ENCODE measurements at regions not wholly inside any gene's neighbourhood (a gene's known extent, or its start where the extent isn't known, plus 50 kb on each side); places are given as distances from the start of the nearest gene placed in this dataset.

- Histone ChIP-seq H3K36me3 (ENCODE audit: control insufficient read depth, insufficient read depth, low read length) (no peaks in the 10 kb centered on the region), H3K27me3 (replicated peaks; ENCODE audit: control insufficient read depth, insufficient read depth, low read length) (no peaks in the 10 kb centered on the region), H3K9me3 (no peaks in the 10 kb centered on the region), H3K4me3 (ENCODE audit: low read depth, low read length) (no peak overlapping the region), H3K4me1 (no peaks in the 10 kb centered on the region)
- POLR2A ChIA-PET, result no interaction called here
- no peak for DNase-seq
- CTCF ChIA-PET, result no interaction called here
- no peak for TF ChIP-seq CTCF (IDR thresholded peaks at IDR 0.05; ENCODE audit: insufficient read depth in 1 of 2, low read depth in 1 of 2, low read length in 1 of 2, severe bottlenecking in 1 of 2, unreplicated experiment in 1 of 2)
- no peak overlapping the region for H3K27ac Mint-ChIP-seq (ENCODE audit: unreplicated experiment)
- no peak overlapping the region for H3K4me3 Mint-ChIP-seq (ENCODE audit: unreplicated experiment)
- H3K36me3 Mint-ChIP-seq (ENCODE audit: insufficient read depth, unreplicated experiment), result no peaks in the 10 kb centered on the region
- no peaks in the 10 kb centered on the region for H3K9me3 Mint-ChIP-seq (ENCODE audit: unreplicated experiment)
- peaks cover 12% of the 10 kb centered on the region for H3K27me3 Mint-ChIP-seq (ENCODE audit: insufficient read depth, unreplicated experiment)
- intact Hi-C loops (cut with micrococcal nuclease; ENCODE audit: unreplicated experiment), result no loop called here
- no peaks in the 10 kb centered on the region for H3K4me1 Mint-ChIP-seq (ENCODE audit: low read depth, unreplicated experiment)
- BruUV-seq (replicated peaks), result no TSS peak
Observed at GRCh38 chr2:236360496-236360895, 96.3 kb upstream of the ASB18 start.

- no peaks in the 10 kb centered on the region for H3K36me3 Mint-ChIP-seq (ENCODE audit: insufficient read depth, unreplicated experiment)
- H3K4me3 Mint-ChIP-seq (ENCODE audit: unreplicated experiment), result no peak overlapping the region
- no peaks in the 10 kb centered on the region for H3K4me1 ChIP-seq
- intact Hi-C loops (cut with micrococcal nuclease; ENCODE audit: unreplicated experiment), result no loop called here
- ChIA-PET CTCF (no interaction called here), POLR2A (no interaction called here)
- no peak for TF ChIP-seq CTCF (IDR thresholded peaks at IDR 0.05; ENCODE audit: insufficient read depth in 1 of 2, low read depth in 1 of 2, low read length in 1 of 2, severe bottlenecking in 1 of 2, unreplicated experiment in 1 of 2)
- H3K9me3 Mint-ChIP-seq (ENCODE audit: unreplicated experiment), result no peaks in the 10 kb centered on the region
- H3K27ac Mint-ChIP-seq (ENCODE audit: unreplicated experiment), result no peak overlapping the region
- DNase-seq, result no peak
- no TSS peak for BruUV-seq (replicated peaks)
- H3K4me1 Mint-ChIP-seq (ENCODE audit: low read depth, unreplicated experiment), result no peaks in the 10 kb centered on the region
- H3K4me3 ChIP-seq (ENCODE audit: low read depth, low read length), result no peak overlapping the region
- peaks cover 19% of the 10 kb centered on the region for H3K27me3 Mint-ChIP-seq (ENCODE audit: insufficient read depth, unreplicated experiment)
- no peaks in the 10 kb centered on the region for H3K27me3 ChIP-seq (replicated peaks; ENCODE audit: control insufficient read depth, insufficient read depth, low read length)
- no peaks in the 10 kb centered on the region for H3K9me3 ChIP-seq
- H3K36me3 ChIP-seq (ENCODE audit: control insufficient read depth, insufficient read depth, low read length), result no peaks in the 10 kb centered on the region
Observed at GRCh38 chr2:236363711-236364277, 99.6 kb upstream of the ASB18 start.

- H3K9me3 Mint-ChIP-seq (ENCODE audit: unreplicated experiment), result no peaks in the 10 kb centered on the region
- H3K36me3 Mint-ChIP-seq (ENCODE audit: insufficient read depth, unreplicated experiment), result no peaks in the 10 kb centered on the region
- Histone ChIP-seq H3K36me3 (ENCODE audit: control insufficient read depth, insufficient read depth, low read length) (no peaks in the 10 kb centered on the region), H3K4me3 (ENCODE audit: low read depth, low read length) (no peak overlapping the region), H3K27me3 (replicated peaks; ENCODE audit: control insufficient read depth, insufficient read depth, low read length) (no peaks in the 10 kb centered on the region; the same call in 1 of the 2 replicates), H3K4me1 (no peaks in the 10 kb centered on the region), H3K9me3 (no peaks in the 10 kb centered on the region)
- no peak for TF ChIP-seq CTCF (IDR thresholded peaks at IDR 0.05; ENCODE audit: insufficient read depth in 1 of 2, low read depth in 1 of 2, low read length in 1 of 2, severe bottlenecking in 1 of 2, unreplicated experiment in 1 of 2)
- no TSS peak for BruUV-seq (replicated peaks)
- no peak for DNase-seq
- H3K27ac Mint-ChIP-seq (ENCODE audit: unreplicated experiment), result no peak overlapping the region
- intact Hi-C loops (cut with micrococcal nuclease; ENCODE audit: unreplicated experiment), result no loop called here
- ChIA-PET CTCF (no interaction called here), POLR2A (no interaction called here)
- H3K4me1 Mint-ChIP-seq (ENCODE audit: low read depth, unreplicated experiment), result no peaks in the 10 kb centered on the region
- H3K27me3 Mint-ChIP-seq (ENCODE audit: insufficient read depth, unreplicated experiment), result peaks cover 28% of the 10 kb centered on the region
- H3K4me3 Mint-ChIP-seq (ENCODE audit: unreplicated experiment), result no peak overlapping the region
Observed at GRCh38 chr2:236365258-236366048, 101.2 kb upstream of the ASB18 start.
